ENCODE measurements at regions not wholly inside any gene's neighbourhood (a gene's known extent, or its start where the extent isn't known, plus 50 kb on each side); places are given as distances from the start of the nearest gene placed in this dataset.

DNA sequence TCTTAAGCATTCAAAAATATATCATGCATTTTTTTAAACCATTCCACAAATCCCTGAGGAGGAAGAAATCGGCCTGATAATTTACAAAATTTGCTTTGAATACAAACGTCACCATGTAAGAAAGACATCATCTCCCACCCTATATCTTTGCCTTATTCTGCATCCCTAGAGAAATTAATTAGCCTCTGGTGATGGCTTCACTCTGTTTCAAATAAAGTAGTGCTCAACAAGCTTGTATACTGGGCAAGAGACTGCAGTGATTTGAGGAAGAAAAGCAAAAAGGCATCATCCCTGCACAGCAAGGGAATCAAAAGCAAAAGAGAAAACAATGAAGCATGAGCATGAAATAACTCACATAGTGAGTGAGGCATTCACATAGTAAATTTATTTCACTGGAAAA, 375.5 kb downstream of the CDH7 start:
- H3K27ac ChIP-seq (ENCODE audit: low read depth in 2 of 2, low read length in 2 of 2), result no peak overlapping the region
- H3K4me3 ChIP-seq (ENCODE audit: low read length in 3 of 3), result no peak overlapping the region
- TF ChIP-seq, protein P1, sequence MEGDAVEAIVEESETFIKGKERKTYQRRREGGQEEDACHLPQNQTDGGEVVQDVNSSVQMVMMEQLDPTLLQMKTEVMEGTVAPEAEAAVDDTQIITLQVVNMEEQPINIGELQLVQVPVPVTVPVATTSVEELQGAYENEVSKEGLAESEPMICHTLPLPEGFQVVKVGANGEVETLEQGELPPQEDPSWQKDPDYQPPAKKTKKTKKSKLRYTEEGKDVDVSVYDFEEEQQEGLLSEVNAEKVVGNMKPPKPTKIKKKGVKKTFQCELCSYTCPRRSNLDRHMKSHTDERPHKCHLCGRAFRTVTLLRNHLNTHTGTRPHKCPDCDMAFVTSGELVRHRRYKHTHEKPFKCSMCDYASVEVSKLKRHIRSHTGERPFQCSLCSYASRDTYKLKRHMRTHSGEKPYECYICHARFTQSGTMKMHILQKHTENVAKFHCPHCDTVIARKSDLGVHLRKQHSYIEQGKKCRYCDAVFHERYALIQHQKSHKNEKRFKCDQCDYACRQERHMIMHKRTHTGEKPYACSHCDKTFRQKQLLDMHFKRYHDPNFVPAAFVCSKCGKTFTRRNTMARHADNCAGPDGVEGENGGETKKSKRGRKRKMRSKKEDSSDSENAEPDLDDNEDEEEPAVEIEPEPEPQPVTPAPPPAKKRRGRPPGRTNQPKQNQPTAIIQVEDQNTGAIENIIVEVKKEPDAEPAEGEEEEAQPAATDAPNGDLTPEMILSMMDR (IDR thresholded peaks at IDR 0.05; ENCODE audit: borderline replicate concordance, extremely low read depth, insufficient read depth), result no peak
- FAIRE-seq (no peak), DNase-seq (no peak)
- H3K36me3 ChIP-seq (ENCODE audit: control insufficient read depth in 2 of 3, insufficient read depth in 3 of 3, low read length in 3 of 3), result no peaks in the 10 kb centered on the region
- H3K4me1 ChIP-seq (ENCODE audit: control insufficient read depth in 2 of 3, insufficient read depth in 2 of 3, low read depth in 1 of 3, low read length in 3 of 3), result no peaks in the 10 kb centered on the region
- H3K9me3 ChIP-seq (ENCODE audit: control insufficient read depth in 2 of 3, insufficient read depth in 1 of 3, low read length in 3 of 3), result no peaks in the 10 kb centered on the region
- intact Hi-C loops (cut with DNase I), result no loop called here
- no peaks in the 10 kb centered on the region for H3K27me3 ChIP-seq (ENCODE audit: control insufficient read depth, insufficient read depth, low read length)
- H3K9ac ChIP-seq (ENCODE audit: low read length in 3 of 3), result no peak overlapping the region

DNA sequence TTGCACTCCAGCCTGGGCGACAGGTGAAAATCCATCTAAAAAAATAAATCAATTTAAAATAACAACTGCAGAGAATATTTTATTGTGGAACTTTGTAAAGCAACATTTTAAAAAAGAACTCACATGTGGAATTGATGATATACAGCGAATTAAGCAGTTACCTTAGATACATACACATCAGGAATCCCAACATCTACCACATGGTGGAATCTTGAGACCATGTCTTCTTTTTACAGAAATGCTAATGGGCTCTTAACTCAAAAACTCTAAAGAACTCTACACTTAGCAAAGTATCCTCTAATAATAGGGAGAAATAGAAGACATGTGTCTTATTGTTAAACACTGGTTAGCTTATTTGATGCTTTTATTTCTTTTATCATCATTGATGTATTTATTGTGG, 373.6 kb downstream of the CDH7 start:
- DNase-seq (no peak), FAIRE-seq (no peak)
- H3K4me1 ChIP-seq (ENCODE audit: control insufficient read depth in 2 of 3, insufficient read depth in 2 of 3, low read depth in 1 of 3, low read length in 3 of 3), result no peaks in the 10 kb centered on the region
- no peaks in the 10 kb centered on the region for H3K9me3 ChIP-seq (ENCODE audit: control insufficient read depth in 2 of 3, insufficient read depth in 1 of 3, low read length in 3 of 3)
- H3K27me3 ChIP-seq (ENCODE audit: control insufficient read depth, insufficient read depth, low read length), result no peaks in the 10 kb centered on the region
- no peaks in the 10 kb centered on the region for H3K36me3 ChIP-seq (ENCODE audit: control insufficient read depth in 2 of 3, insufficient read depth in 3 of 3, low read length in 3 of 3)
- no peak overlapping the region for H3K4me3 ChIP-seq (ENCODE audit: low read length in 3 of 3)
- H3K27ac ChIP-seq (ENCODE audit: low read depth in 2 of 2, low read length in 2 of 2), result no peak overlapping the region
- TF ChIP-seq, protein P1 (IDR thresholded peaks at IDR 0.05; ENCODE audit: borderline replicate concordance, extremely low read depth, insufficient read depth), result no peak
- intact Hi-C loops (cut with DNase I), result no loop called here
- no peak overlapping the region for H3K9ac ChIP-seq (ENCODE audit: low read length in 3 of 3)

DNA sequence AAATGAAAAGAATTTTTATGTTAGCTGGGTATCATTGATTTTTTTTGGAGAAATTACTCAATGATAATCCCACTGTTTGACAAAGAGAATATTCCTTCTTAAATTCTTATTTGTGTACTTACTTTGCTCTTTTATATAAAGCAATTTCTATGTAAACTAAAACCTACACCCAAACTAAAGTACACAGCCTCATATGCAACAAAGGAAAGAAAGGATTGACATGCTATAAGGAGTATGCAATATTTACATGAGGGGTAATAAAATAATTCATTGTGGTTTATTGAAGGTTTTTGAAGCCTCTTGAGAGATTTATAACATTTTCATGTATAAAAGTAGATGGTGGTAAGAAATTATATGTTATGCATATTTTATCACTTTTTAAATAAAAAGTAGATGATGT, 368.5 kb downstream of the CDH7 start:
- Histone ChIP-seq H3K9ac (ENCODE audit: low read length in 3 of 3) (no peak overlapping the region), H3K9me3 (ENCODE audit: control insufficient read depth in 2 of 3, insufficient read depth in 1 of 3, low read length in 3 of 3) (no peaks in the 10 kb centered on the region), H3K27ac (ENCODE audit: low read depth in 2 of 2, low read length in 2 of 2) (no peak overlapping the region), H3K4me3 (ENCODE audit: low read length in 3 of 3) (no peak overlapping the region), H3K27me3 (ENCODE audit: control insufficient read depth, insufficient read depth, low read length) (no peaks in the 10 kb centered on the region), H3K36me3 (ENCODE audit: control insufficient read depth in 2 of 3, insufficient read depth in 3 of 3, low read length in 3 of 3) (no peaks in the 10 kb centered on the region), H3K4me1 (ENCODE audit: control insufficient read depth in 2 of 3, insufficient read depth in 2 of 3, low read depth in 1 of 3, low read length in 3 of 3) (no peaks in the 10 kb centered on the region)
- intact Hi-C loops (cut with DNase I), result no loop called here
- no peak for FAIRE-seq
- no peak for DNase-seq
- TF ChIP-seq, protein P1 (IDR thresholded peaks at IDR 0.05; ENCODE audit: borderline replicate concordance, extremely low read depth, insufficient read depth), result no peak

DNA sequence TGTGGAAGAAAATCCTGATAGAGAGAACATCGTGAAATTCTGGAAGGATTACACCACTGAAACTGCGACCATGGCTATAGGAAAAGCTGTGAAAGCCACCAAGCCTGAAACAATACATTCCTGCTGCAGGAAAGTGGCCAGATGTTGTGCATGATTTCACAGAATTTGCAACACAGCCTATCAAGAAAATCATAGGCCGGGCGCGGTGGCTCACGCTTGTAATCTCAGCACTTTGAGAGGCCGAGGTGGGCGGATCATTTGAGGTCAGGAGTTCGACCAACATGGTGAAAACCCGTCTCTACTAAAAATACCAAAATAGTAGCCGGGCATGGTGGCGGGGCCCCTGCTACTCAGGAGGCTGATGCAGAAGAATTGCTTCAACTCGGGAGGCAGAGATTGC, 360.2 kb downstream of the CDH7 start:
- intact Hi-C loops (cut with DNase I), result no loop called here
- no peak overlapping the region for H3K27ac ChIP-seq (ENCODE audit: low read depth in 2 of 2, low read length in 2 of 2)
- DNase-seq (no peak), FAIRE-seq (no peak)
- no peaks in the 10 kb centered on the region for H3K27me3 ChIP-seq (ENCODE audit: control insufficient read depth, insufficient read depth, low read length)
- H3K36me3 ChIP-seq (ENCODE audit: control insufficient read depth in 2 of 3, insufficient read depth in 3 of 3, low read length in 3 of 3), result no peaks in the 10 kb centered on the region
- no peak overlapping the region for H3K4me3 ChIP-seq (ENCODE audit: low read length in 3 of 3)
- TF ChIP-seq, protein P1 (IDR thresholded peaks at IDR 0.05; ENCODE audit: borderline replicate concordance, extremely low read depth, insufficient read depth), result no peak
- H3K9ac ChIP-seq (ENCODE audit: low read length in 3 of 3), result no peak overlapping the region
- no peaks in the 10 kb centered on the region for H3K9me3 ChIP-seq (ENCODE audit: control insufficient read depth in 2 of 3, insufficient read depth in 1 of 3, low read length in 3 of 3)
- no peaks in the 10 kb centered on the region for H3K4me1 ChIP-seq (ENCODE audit: control insufficient read depth in 2 of 3, insufficient read depth in 2 of 3, low read depth in 1 of 3, low read length in 3 of 3)
